ENCODE measurements at regions not wholly inside any gene's neighbourhood (a gene's known extent, or its start where the extent isn't known, plus 50 kb on each side); places are given as distances from the start of the nearest gene placed in this dataset.

DNA sequence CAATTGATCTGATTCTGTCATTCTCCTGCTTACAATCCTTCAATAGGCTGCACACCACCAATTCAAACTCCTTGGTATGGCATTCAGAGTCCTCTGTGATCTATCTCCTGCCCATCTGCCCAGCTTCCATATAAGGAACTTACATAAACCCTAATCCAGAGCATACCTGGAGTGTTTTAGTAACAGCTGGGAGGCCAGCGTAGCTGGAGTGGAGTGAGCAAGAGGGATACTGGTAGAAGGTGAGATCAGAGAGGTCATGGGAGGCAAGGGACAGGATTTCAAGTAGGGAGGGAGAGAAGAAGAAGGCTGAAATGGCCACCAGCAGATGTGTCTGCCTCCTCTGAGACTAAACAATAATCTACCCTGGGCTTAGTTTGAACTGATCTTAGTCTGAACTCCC is 288.5 kb downstream of the MEF2C start:
- TF ChIP-seq GABPA (IDR thresholded peaks at IDR 0.05; ENCODE audit: borderline replicate concordance, insufficient read depth, low read length): no peak
- TF ChIP-seq, protein P1, sequence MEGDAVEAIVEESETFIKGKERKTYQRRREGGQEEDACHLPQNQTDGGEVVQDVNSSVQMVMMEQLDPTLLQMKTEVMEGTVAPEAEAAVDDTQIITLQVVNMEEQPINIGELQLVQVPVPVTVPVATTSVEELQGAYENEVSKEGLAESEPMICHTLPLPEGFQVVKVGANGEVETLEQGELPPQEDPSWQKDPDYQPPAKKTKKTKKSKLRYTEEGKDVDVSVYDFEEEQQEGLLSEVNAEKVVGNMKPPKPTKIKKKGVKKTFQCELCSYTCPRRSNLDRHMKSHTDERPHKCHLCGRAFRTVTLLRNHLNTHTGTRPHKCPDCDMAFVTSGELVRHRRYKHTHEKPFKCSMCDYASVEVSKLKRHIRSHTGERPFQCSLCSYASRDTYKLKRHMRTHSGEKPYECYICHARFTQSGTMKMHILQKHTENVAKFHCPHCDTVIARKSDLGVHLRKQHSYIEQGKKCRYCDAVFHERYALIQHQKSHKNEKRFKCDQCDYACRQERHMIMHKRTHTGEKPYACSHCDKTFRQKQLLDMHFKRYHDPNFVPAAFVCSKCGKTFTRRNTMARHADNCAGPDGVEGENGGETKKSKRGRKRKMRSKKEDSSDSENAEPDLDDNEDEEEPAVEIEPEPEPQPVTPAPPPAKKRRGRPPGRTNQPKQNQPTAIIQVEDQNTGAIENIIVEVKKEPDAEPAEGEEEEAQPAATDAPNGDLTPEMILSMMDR (IDR thresholded peaks at IDR 0.05; ENCODE audit: control extremely low read depth in 1 of 3, insufficient read depth in 1 of 3, low read depth in 1 of 3, low read length in 3 of 3): no peak
- TF ChIP-seq POLR2AphosphoS5 (IDR thresholded peaks at IDR 0.05; ENCODE audit: low read depth, low read length): no peak
- no peak for TF ChIP-seq SIRT6 (IDR thresholded peaks at IDR 0.05; ENCODE audit: low read length)
- TF ChIP-seq POLR2A (IDR thresholded peaks at IDR 0.05; ENCODE audit: control extremely low read depth in 1 of 2, low read depth in 2 of 2, low read length in 2 of 2): no peak
- no peak for TF ChIP-seq HDAC6 (IDR thresholded peaks at IDR 0.05; ENCODE audit: low read depth, low read length)
- no peak for TF ChIP-seq YY1 (IDR thresholded peaks at IDR 0.05; ENCODE audit: low read depth, low read length)
